Hepatocyte (in vitro differentiated cells): ENCODE measurements at regions not wholly inside any gene's neighbourhood (a gene's known extent, or its start where the extent isn't known, plus 50 kb on each side); places are given as distances from the start of the nearest gene placed in this dataset.

Source experiments
- EZH2 ChIP-seq: fragments of 200-600 bp; sonication (generic); IDR thresholded peaks from 2 replicates; pipeline ENCODE4 v1.6.1; 2016; ENCODE audit warnings: antibody characterized with exemption, mild to moderate bottlenecking, borderline replicate concordance
- EZH2phosphoT487 ChIP-seq: fragments of 200-600 bp; sonication (generic); IDR thresholded peaks from one replicate; pipeline ENCODE4 v1.6.1; 2018; ENCODE audit warnings: antibody characterized with exemption, mild to moderate bottlenecking, low read depth, moderate library complexity; ENCODE audit not compliant: unreplicated experiment, severe bottlenecking
- TF ChIP-seq, protein P1 (sequence below): fragments of 200-600 bp; sonication (generic); IDR thresholded peaks from 2 replicates; pipeline ENCODE4 v1.5.1; 2016; ENCODE audit warnings: antibody characterized with exemption, mild to moderate bottlenecking; ENCODE audit not compliant: poor library complexity

DNA sequence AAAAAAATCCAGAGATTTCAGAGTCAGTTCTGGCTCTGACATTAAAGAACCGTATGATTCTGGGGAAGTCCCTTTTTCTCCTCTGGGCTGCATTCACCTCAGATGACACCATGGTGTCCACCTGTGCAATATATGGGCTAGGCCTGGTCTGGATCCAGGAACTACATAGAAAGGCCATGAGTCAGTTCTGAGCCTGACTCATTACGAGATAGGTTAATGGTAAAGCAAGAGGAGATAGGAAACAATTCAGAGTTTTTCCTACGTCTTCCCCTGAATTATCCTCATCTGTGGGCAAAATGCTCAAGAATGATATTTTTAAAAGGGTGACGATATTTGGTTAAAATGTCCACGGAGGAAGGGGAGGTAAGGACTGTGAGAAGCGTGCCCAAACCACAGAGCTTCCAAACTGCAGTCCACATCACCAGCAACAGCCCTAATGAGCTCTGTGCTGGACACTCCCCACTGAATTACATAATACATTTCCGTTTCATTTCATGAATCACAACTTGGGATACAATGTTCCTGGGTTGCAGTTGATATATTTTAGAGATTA lies 180.1 kb upstream of the OSR1 start:
- TF ChIP-seq, protein P1, sequence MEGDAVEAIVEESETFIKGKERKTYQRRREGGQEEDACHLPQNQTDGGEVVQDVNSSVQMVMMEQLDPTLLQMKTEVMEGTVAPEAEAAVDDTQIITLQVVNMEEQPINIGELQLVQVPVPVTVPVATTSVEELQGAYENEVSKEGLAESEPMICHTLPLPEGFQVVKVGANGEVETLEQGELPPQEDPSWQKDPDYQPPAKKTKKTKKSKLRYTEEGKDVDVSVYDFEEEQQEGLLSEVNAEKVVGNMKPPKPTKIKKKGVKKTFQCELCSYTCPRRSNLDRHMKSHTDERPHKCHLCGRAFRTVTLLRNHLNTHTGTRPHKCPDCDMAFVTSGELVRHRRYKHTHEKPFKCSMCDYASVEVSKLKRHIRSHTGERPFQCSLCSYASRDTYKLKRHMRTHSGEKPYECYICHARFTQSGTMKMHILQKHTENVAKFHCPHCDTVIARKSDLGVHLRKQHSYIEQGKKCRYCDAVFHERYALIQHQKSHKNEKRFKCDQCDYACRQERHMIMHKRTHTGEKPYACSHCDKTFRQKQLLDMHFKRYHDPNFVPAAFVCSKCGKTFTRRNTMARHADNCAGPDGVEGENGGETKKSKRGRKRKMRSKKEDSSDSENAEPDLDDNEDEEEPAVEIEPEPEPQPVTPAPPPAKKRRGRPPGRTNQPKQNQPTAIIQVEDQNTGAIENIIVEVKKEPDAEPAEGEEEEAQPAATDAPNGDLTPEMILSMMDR = no peak
- TF ChIP-seq EZH2 = no peak
- no peak for TF ChIP-seq EZH2phosphoT487
